H1 (cell line): ENCODE measurements at regions not wholly inside any gene's neighbourhood (a gene's known extent, or its start where the extent isn't known, plus 50 kb on each side); places are given as distances from the start of the nearest gene placed in this dataset.

Experiments used
- BACH1 ChIP-seq: IDR thresholded peaks from 2 replicates; pipeline ENCODE4 v1.6.1; 2012; ENCODE audit warnings: low read length, improper control_type of control experiment
- CBX5 ChIP-seq: fragments of 300-800, 300-1000 bp; sonication (generic); IDR thresholded peaks from 2 replicates; pipeline ENCODE4 v1.7.1; 2016; ENCODE audit warnings: antibody characterized with exemption, low read length, low read depth
- GABPA ChIP-seq: IDR thresholded peaks from 2 replicates; pipeline ENCODE4 v1.6.1; 2011; ENCODE audit warnings: mild to moderate bottlenecking, low read length, moderate library complexity, borderline replicate concordance; ENCODE audit not compliant: insufficient read depth
- JUND ChIP-seq: IDR thresholded peaks from 2 replicates; pipeline ENCODE4 v1.6.1; 2011; ENCODE audit warnings: mild to moderate bottlenecking, improper control_type of control experiment, low read length
- NANOG ChIP-seq: IDR thresholded peaks from 2 replicates; pipeline ENCODE4 v1.6.1; 2011; ENCODE audit warnings: low read length, low read depth, mild to moderate bottlenecking, inconsistent platforms; ENCODE audit not compliant: insufficient read depth, poor library complexity, severe bottlenecking
- TBP ChIP-seq: IDR thresholded peaks from 2 replicates; pipeline ENCODE4 v1.6.1; 2011; ENCODE audit warnings: low read depth, low read length, improper control_type of control experiment
- TF ChIP-seq, protein P1 (sequence below): IDR thresholded peaks from 2 replicates; pipeline ENCODE4 v1.6.1; 2011; ENCODE audit warnings: low read length, improper control_type of control experiment

DNA sequence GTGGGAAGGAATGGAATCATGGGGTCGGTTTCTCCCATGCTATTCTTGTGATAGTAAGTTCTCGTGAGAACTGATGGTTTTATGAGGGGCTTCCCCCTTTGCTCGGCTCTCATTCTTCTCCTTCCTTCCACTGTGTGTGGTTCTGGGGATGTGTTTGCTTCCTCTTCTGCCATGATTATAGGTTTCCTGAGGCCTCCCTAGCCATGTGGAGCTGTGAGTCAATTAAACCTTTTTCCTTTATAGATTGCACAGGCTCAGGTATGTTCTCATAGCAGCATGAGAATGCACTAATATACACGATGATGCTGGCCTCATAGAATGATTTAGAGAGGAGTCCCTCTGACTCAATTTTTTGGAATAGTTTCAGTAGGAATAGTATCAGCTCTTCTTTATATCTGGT is 195.4 kb upstream of the IVNS1ABP start (continued):
- TF ChIP-seq NANOG (no peak), BACH1 (no peak), GABPA (no peak), CBX5 (no peak), TBP (no peak), JUND (no peak)
- TF ChIP-seq, protein P1, sequence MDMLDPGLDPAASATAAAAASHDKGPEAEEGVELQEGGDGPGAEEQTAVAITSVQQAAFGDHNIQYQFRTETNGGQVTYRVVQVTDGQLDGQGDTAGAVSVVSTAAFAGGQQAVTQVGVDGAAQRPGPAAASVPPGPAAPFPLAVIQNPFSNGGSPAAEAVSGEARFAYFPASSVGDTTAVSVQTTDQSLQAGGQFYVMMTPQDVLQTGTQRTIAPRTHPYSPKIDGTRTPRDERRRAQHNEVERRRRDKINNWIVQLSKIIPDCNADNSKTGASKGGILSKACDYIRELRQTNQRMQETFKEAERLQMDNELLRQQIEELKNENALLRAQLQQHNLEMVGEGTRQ: no peak
